ENCODE measurements at regions not wholly inside any gene's neighbourhood (a gene's known extent, or its start where the extent isn't known, plus 50 kb on each side); places are given as distances from the start of the nearest gene placed in this dataset.

DNA sequence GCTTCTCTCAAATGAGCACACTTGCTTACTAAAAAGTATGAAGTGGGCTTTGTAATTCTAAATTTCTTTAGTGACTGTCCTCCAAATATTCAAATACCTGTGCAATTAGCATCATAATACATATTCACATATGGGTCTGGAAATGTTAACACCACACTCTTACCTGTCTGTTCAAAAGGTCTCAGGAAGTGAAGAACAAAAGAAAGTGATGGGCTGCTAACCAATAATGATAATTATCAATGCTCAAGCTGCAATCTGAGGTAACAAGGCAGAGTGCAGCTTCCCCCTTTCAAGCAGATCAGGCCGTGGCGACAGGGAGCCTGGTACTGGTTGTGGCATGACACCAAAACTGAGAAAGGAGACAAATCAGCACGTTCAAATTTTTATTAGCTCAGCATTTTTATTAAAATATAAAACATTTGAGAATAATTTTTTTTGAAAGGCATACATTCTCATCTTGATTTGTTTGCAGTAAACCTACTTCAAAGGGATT is 1044.7 kb upstream of the EPHA7 start:
- H3K27me3 Mint-ChIP-seq: no peaks in the 10 kb centered on the region
- no peaks in the 10 kb centered on the region for H3K79me2 ChIP-seq (ENCODE audit: control insufficient read depth, insufficient read depth, low read length)
- H4K20me1 ChIP-seq (ENCODE audit: control insufficient read depth, insufficient read depth, low read length, poor library complexity, severe bottlenecking): no peaks in the 10 kb centered on the region
- no peak overlapping the region for H3K4me2 ChIP-seq (replicated peaks; ENCODE audit: low read depth, low read length, poor library complexity, severe bottlenecking)
- no CpG with 5 or more reads among the region's 3 CpGs for WGBS (ENCODE audit: insufficient coverage)
- H3K9me3 Mint-ChIP-seq (ENCODE audit: insufficient read depth): no peaks in the 10 kb centered on the region
- no peak overlapping the region for H3K27ac Mint-ChIP-seq
- H3K4me1 Mint-ChIP-seq: no peaks in the 10 kb centered on the region
- H3K27ac ChIP-seq (ENCODE audit: low read length in 2 of 2): no peak overlapping the region
- H3K9me3 ChIP-seq (ENCODE audit: control extremely low read depth in 1 of 3, control insufficient read depth in 2 of 3, insufficient read depth in 1 of 3, low read length in 2 of 3): peaks cover 0 to 3% (median 2%) of the 10 kb centered on the region in 3 donors
- DNase-seq (no peak), ATAC-seq (ENCODE audit: low read depth) (no peak)
- no peaks in the 10 kb centered on the region for H3K4me1 ChIP-seq (ENCODE audit: control insufficient read depth in 2 of 2, insufficient read depth in 2 of 2, low read length in 2 of 2)
- H3K27me3 ChIP-seq (replicated peaks in 1 of 4; ENCODE audit: control extremely low read depth in 1 of 4, control insufficient read depth in 3 of 4, insufficient read depth in 4 of 4, low read length in 3 of 4): no peaks in the 10 kb centered on the region
- H2AFZ ChIP-seq (ENCODE audit: insufficient read depth, low read depth, low read length, poor library complexity, severe bottlenecking): no peak overlapping the region
- no peak overlapping the region for H3K4me3 ChIP-seq (ENCODE audit: control extremely low read depth in 1 of 5, extremely low read depth in 1 of 5, insufficient read depth in 1 of 5, low read depth in 2 of 5, low read length in 4 of 5)
- H3K4me3 Mint-ChIP-seq: no peak overlapping the region
- H3K9ac ChIP-seq (ENCODE audit: low read length): no peak overlapping the region
- H3K36me3 ChIP-seq (replicated peaks in 1 of 2; ENCODE audit: control extremely low read depth in 1 of 2, control insufficient read depth in 1 of 2, extremely low read depth in 1 of 2, insufficient read depth in 2 of 2, low read length in 1 of 2): no peaks in the 10 kb centered on the region
- CTCF ChIA-PET: no interaction called here
- TF ChIP-seq, protein P1, sequence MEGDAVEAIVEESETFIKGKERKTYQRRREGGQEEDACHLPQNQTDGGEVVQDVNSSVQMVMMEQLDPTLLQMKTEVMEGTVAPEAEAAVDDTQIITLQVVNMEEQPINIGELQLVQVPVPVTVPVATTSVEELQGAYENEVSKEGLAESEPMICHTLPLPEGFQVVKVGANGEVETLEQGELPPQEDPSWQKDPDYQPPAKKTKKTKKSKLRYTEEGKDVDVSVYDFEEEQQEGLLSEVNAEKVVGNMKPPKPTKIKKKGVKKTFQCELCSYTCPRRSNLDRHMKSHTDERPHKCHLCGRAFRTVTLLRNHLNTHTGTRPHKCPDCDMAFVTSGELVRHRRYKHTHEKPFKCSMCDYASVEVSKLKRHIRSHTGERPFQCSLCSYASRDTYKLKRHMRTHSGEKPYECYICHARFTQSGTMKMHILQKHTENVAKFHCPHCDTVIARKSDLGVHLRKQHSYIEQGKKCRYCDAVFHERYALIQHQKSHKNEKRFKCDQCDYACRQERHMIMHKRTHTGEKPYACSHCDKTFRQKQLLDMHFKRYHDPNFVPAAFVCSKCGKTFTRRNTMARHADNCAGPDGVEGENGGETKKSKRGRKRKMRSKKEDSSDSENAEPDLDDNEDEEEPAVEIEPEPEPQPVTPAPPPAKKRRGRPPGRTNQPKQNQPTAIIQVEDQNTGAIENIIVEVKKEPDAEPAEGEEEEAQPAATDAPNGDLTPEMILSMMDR (IDR thresholded peaks at IDR 0.05): no peak
- TF ChIP-seq EZH2 (IDR thresholded peaks at IDR 0.05; ENCODE audit: borderline replicate concordance, insufficient read depth, low read depth, low read length, poor library complexity, severe bottlenecking): no peak
- intact Hi-C loops (cut with micrococcal nuclease): no loop called here
- POLR2A ChIA-PET: no interaction called here

DNA sequence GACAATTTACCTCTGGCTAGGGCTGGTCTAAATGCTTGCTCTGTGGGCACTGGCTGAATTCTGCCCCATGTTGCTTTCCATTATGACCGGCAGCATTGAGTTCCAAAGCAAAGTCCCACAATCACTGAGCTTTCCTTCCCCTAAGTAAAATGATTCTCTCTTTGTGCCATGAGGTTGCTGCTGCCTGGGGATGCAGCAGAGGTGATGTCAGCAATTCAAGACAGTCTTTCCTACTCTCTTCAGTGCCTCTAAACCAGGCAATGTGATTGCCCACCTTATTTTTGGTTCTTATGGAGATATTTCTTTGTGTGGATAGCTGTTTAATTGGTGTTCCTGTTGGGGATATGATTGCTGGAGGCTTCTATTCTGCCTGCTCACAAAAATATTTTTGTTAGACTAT is 1043.9 kb upstream of the EPHA7 start:
- Histone ChIP-seq H3K79me2 (ENCODE audit: control insufficient read depth, insufficient read depth, low read length) (no peaks in the 10 kb centered on the region), H3K36me3 (replicated peaks in 1 of 2; ENCODE audit: control extremely low read depth in 1 of 2, control insufficient read depth in 1 of 2, extremely low read depth in 1 of 2, insufficient read depth in 2 of 2, low read length in 1 of 2) (no peaks in the 10 kb centered on the region), H3K4me1 (ENCODE audit: control insufficient read depth in 2 of 2, insufficient read depth in 2 of 2, low read length in 2 of 2) (no peaks in the 10 kb centered on the region), H3K4me3 (ENCODE audit: control extremely low read depth in 1 of 5, extremely low read depth in 1 of 5, insufficient read depth in 1 of 5, low read depth in 2 of 5, low read length in 4 of 5) (no peak overlapping the region), H3K9me3 (ENCODE audit: control extremely low read depth in 1 of 3, control insufficient read depth in 2 of 3, insufficient read depth in 1 of 3, low read length in 2 of 3) (peaks cover 0 to 3% (median 2%) of the 10 kb centered on the region in 3 donors), H3K9ac (ENCODE audit: low read length) (no peak overlapping the region), H2AFZ (ENCODE audit: insufficient read depth, low read depth, low read length, poor library complexity, severe bottlenecking) (no peak overlapping the region), H3K27ac (ENCODE audit: low read length in 2 of 2) (no peak overlapping the region), H3K4me2 (replicated peaks; ENCODE audit: low read depth, low read length, poor library complexity, severe bottlenecking) (no peak overlapping the region), H3K27me3 (replicated peaks in 1 of 4; ENCODE audit: control extremely low read depth in 1 of 4, control insufficient read depth in 3 of 4, insufficient read depth in 4 of 4, low read length in 3 of 4) (no peaks in the 10 kb centered on the region), H4K20me1 (ENCODE audit: control insufficient read depth, insufficient read depth, low read length, poor library complexity, severe bottlenecking) (no peaks in the 10 kb centered on the region)
- H3K9me3 Mint-ChIP-seq (ENCODE audit: insufficient read depth): no peaks in the 10 kb centered on the region
- no peak overlapping the region for H3K4me3 Mint-ChIP-seq
- WGBS (ENCODE audit: insufficient coverage): 100% methylated on average over 1 of the region's 1 CpG
- ATAC-seq (ENCODE audit: low read depth) (no peak), DNase-seq (no peak)
- no peak for TF ChIP-seq EZH2 (IDR thresholded peaks at IDR 0.05; ENCODE audit: borderline replicate concordance, insufficient read depth, low read depth, low read length, poor library complexity, severe bottlenecking)
- TF ChIP-seq, protein P1 (IDR thresholded peaks at IDR 0.05): no peak
- H3K27ac Mint-ChIP-seq: no peak overlapping the region
- no peaks in the 10 kb centered on the region for H3K4me1 Mint-ChIP-seq
- intact Hi-C loops (cut with micrococcal nuclease): no loop called here
- POLR2A ChIA-PET: no interaction called here
- CTCF ChIA-PET: no interaction called here
- H3K27me3 Mint-ChIP-seq: no peaks in the 10 kb centered on the region

All from B cell (primary cell).